ENCODE measurements at regions not wholly inside any gene's neighbourhood (a gene's known extent, or its start where the extent isn't known, plus 50 kb on each side); places are given as distances from the start of the nearest gene placed in this dataset.

DNA sequence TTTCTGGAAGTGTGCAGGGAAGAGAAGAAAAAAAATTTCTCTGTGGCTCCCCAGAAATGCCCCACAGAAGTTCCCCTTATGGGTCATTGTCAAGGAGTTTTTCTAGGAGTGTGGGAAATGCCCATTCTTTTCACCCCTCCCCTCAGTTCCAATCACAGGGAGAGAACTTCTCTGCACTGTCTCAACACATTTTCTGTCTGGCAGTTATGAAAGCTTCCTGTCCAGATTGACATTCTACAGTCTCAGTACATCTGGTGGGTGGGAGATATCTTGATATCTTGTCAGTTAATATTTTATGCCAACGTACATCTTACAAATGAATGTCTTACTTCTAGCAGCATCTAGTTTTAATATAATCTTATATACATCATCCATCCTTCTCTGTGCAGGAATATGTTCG is 566.8 kb upstream of the AADAT start:
- DNase-seq (ENCODE audit: low read depth in 1 of 2, low spot score in 1 of 2) = no peak

DNA sequence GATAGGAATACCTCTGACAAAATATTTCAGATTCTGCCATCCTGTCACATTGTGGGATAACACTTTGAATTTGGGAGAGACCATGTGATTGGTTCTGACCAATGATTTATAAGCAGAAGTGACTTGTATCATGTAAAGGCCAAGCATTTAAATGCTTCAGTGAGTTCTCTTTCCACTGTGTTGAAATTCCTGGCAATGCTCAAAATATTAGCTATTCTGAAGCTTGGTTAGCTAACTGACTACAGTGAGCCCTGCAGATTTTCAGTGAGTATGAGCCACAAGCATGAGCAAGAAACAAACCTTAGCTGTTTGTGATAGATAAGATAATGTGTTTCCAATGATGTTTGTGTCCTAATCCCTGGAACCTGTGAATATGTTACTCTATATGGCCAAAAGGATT is 562.8 kb upstream of the AADAT start:
- DNase-seq (ENCODE audit: low read depth in 1 of 2, low spot score in 1 of 2) = no peak

DNA sequence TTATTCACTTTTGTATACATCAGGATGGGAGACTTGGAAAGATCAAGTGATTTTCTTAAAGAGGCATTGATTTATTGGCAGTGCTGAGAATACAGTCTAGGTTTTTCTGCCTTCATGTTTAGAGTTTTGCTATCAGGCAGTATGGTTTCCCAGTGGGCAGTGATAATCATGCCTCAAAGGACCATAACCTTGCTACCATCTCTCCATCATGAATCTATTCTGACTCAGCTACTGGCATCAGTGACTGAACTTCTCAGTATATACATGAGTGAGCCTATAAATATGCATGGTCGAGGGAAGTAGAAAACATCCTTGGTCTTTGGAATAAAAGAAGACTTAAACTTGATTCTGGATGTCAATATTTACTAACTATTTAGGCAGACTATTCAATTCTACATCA is 562.0 kb upstream of the AADAT start:
- DNase-seq (ENCODE audit: low read depth in 1 of 2, low spot score in 1 of 2) = no peak

DNA sequence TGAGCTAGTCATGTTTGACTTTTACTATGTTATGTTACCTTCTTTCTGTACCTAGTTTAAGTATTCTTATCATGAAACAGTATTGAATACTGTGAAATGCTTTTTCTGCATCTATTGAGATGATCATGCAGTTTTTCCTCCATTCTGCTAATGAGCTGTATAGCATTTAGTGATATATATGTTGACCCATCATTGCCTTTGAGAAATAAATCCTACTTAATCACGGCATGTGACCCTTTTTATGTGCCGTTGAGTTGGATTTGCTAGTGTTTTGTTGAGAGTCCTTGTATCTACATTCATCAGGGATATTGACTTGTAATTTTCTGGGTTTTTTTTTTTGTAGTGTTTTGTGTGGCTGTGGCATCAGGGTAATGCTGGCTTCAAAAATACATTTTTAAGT is 537.7 kb upstream of the AADAT start:
- no peak for DNase-seq (ENCODE audit: low read depth in 1 of 2, low spot score in 1 of 2)

DNA sequence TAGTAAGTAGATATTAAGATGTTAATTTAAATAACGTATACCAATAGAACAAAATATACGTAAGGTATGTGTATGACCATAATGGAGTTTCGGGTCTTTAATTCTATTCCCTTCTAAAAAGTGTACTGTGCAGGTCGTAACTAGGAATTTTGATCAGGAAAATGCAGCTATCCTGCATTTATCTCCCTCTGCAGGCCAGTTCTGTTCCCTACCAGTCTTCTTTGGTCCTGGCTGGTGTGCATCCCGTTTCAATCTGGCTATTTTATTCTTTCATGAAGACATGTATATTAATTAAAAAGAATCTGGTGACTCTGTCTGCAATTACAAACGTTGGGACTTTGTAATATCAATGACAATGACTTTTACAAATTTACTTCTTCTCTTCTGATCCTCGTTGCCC is 534.1 kb upstream of the AADAT start:
- DNase-seq (ENCODE audit: low read depth in 1 of 2, low spot score in 1 of 2) = no peak

GRCh38 chr4:170610434-170610833 is 520.7 kb upstream of the AADAT start:
- no peak for DNase-seq (ENCODE audit: low read depth in 1 of 2, low spot score in 1 of 2)

DNA sequence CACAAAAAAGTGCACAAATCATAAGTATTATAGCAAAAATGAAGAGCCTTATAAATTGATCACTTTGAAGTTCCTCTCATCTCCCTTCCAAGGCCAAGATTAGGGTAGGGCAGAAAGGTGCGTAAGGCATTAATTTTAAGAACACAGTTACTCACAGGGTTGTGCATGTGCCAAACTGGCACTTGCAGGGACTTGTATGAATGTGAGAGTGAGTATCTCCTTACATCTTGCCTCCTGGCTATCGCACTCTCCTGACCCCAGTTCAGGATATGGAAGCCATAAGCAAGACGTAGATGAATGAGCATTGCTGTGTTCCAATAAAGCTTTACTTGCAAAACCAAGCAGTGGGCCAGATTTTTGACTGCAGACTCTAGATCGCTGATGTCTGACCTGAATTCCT is 510.1 kb upstream of the AADAT start:
- no peak for DNase-seq (ENCODE audit: low read depth in 1 of 2, low spot score in 1 of 2)

DNA sequence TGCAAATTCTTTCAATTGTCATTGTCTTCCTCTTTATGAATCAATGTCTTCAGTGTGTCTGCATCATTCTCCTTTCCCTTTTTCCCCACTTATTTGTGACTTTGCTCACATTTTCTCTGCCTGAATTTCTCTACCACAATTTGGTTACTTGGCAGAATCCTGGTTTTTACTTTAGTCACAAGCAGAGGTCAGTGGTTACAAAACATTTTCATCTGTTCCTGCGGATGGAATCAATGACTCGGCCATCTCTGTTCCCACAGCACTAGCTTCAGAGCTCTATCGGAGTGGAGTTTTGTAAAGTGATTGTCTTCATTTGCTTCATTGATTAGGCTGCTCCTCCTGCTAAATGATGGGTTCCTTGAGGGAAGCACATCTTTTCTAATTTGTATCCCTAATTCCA is 501.3 kb upstream of the AADAT start:
- no peak for DNase-seq (ENCODE audit: low read depth in 1 of 2, low spot score in 1 of 2)

GRCh38 chr4:170589597-170590191 is 499.9 kb upstream of the AADAT start:
- DNase-seq (ENCODE audit: low read depth in 1 of 2, low spot score in 1 of 2) = no peak

DNA sequence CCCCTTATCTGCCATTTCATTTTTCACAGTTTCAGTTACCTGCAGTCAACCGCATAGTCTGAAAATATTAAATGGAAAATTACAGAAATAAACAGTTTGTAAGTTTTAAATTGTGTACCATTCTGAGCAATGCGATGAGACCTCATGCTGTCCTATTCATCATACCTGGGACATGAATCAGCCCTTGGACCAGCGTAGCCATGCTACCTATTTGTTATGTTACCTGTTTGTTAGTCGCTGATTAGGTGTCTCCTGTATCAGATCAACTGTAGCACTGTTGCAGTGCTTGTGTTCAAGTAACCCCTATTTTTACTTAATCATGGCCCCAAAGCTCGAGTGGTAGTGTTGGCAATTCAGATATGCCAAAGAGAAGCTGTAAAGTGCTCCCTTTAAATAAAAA is 492.2 kb upstream of the AADAT start:
- no peak for DNase-seq (ENCODE audit: low read depth in 1 of 2, low spot score in 1 of 2)

GRCh38 chr4:170581322-170581721 is 491.6 kb upstream of the AADAT start:
- no peak for DNase-seq (ENCODE audit: low read depth in 1 of 2, low spot score in 1 of 2)

DNA sequence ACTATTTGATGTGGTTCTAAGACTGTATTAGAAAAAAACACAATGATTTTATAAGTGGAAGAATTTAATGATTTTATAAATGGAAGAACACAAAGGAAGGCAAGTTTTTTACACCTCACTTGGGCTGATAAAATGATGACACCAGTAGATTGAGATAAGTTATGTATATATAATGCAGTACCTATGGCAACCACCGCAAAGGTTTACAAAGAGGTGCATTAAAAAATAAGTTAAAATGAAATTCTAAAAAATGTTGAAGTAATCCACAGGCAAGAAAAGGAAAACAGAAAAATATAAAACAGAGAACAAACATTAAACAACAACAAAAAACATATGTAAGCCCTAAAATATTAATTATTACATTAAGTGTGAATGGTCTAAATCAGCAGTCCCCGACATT is 490.9 kb upstream of the AADAT start:
- no peak for DNase-seq (ENCODE audit: low read depth in 1 of 2, low spot score in 1 of 2)

GRCh38 chr4:170538821-170539473 is 449.2 kb upstream of the AADAT start:
- DNase-seq (ENCODE audit: low read depth in 1 of 2, low spot score in 1 of 2) = no peak

- no peak for DNase-seq (ENCODE audit: low read depth in 1 of 2, low spot score in 1 of 2)
Observed at GRCh38 chr4:170529748-170530722, 440.3 kb upstream of the AADAT start.

DNA sequence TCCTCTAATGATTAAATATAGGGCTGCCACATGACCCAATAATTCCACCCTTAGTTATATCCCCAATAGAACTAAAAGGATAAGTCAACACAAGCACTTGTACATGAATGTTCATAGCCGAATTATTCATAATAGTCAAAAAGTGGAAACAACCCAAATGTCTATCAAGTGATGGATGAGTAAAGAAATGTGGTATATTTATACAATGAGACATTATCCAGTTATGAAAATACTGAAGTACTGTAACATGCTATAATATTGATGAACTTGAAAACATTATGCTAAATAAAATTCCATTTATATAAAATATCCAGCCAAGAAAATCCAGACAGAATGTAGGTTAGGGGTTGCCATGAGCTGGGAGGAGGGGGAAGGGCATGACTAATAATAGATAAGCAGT is 436.7 kb upstream of the AADAT start:
- DNase-seq (ENCODE audit: low read depth in 1 of 2, low spot score in 1 of 2) = no peak

- DNase-seq (ENCODE audit: low read depth in 1 of 2, low spot score in 1 of 2) = no peak
Observed at GRCh38 chr4:170522427-170522970, 432.7 kb upstream of the AADAT start.

- DNase-seq (ENCODE audit: low read depth in 1 of 2, low spot score in 1 of 2) = no peak
Observed at GRCh38 chr4:170497689-170498088, 407.9 kb upstream of the AADAT start.

DNA sequence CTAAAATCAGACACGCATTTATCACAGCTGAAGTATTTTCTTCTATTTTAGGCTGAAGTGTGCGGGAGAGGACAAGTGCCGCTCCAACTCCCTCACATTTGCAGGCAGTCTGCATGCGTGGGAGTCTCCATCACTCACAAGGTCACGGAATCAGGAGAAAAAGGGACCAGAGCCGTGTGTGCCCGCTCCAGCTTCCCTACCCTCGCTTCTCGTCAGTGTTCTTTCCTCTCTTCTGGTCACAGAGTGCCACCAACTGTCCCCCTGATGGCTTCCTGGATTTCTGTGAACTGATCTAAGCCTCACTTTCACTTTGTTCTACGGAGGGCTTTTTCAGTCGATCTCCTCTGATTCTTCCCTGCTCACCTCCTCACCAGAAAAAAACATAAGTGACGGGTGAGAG is 407.4 kb upstream of the AADAT start:
- no peak for DNase-seq (ENCODE audit: low read depth in 1 of 2, low spot score in 1 of 2)

DNA sequence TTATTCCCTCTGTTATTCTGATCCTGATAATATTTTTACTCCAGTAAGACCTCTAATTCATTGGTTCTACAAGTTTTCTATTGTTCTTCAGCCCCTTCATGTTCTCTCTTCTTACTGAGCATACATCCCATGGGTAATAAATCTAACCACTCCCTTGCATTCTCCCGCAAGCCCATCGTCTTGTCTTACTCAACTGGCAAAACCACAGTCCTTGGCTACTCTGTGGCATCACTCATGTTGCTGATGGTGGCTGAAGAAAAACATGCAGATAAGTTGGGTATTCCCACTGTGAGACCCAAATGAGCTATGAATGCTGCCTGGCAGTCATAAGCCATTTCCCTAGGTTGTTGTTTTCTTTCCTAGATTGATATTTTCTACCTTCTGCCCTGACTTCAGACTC is 402.2 kb upstream of the AADAT start:
- DNase-seq (ENCODE audit: low read depth in 1 of 2, low spot score in 1 of 2) = no peak

DNA sequence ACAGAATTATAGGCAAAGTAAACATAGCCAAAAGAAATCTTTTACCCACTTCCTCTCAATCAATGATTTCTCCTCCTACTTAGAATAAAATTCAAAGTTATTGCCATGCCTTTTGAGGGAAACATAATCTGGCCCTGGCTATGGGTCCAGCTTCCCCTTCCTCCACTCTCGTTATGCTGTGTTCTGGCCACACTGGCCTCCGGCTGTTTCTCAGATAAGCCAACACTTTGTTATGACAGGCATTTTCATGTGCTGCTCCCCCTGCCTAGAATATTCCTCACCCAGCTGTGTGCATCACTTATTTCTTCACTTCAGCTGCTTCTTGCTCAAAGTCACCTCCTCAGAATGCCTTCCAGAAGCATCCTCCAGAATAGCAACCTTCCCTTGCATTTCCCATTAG is 386.6 kb upstream of the AADAT start:
- DNase-seq (ENCODE audit: low read depth in 1 of 2, low spot score in 1 of 2) = no peak

DNA sequence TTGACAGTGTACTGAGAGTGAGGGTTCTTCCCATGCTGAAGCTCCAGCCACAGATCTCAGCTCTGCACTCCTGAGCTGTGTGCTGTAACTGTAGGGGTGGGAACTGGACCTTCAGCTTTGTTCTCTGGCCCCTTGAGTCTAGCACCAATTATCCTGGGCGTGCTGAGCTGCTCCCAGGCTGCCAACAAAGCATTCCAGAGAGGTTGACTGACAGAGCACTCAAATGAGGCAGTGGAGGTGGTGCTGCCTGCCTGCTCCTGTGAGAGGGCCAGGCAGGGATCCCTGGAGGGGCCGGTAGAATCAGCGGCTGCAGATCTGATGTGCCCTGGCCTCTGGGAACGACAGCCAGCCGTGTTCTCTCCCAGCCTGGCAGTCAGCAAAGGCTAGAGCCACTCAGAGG is 375.7 kb upstream of the AADAT start:
- DNase-seq (ENCODE audit: low read depth in 1 of 2, low spot score in 1 of 2) = no peak

DNA sequence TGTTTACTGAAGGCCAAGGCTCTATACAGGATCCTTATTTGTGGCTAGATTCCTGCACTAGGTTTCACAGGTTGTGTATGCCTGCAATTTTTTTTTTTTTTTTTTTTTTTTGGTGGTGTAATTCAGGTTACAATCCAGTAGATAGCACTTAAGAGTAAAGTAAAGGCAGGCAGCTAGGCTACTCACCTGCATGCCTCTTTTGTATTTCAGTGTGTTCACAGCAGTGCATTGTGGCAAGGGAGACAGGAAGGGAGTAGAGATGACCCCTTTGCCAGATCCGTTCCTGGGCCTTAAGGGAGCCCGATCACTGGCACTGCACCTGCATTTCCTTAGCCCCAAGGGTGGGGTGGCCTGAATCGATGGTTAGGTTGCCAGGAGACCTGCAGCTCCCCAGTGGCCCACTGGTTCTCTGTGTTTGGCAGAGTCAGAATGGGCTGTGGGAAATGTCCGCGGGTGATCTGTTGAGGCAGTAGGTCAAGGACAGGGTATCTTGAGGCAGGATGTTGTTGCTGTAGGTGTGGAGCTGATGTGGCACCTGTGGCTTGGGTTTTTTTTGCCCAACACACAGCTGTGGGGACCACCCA is 374.9 kb upstream of the AADAT start:
- DNase-seq (ENCODE audit: low read depth in 1 of 2, low spot score in 1 of 2) = no peak
